ENCODE measurements at regions not wholly inside any gene's neighbourhood (a gene's known extent, or its start where the extent isn't known, plus 50 kb on each side); places are given as distances from the start of the nearest gene placed in this dataset.

GRCh38 chr13:22562116-22562515 is 618.7 kb upstream of the SGCG start:
- no peak for DNase-seq (ENCODE audit: extremely low read depth, low read depth, low spot score)

- DNase-seq (ENCODE audit: extremely low read depth, low read depth, low spot score) = no peak
These were observed 617.5 kb upstream of the SGCG start for GRCh38 chr13:22563272-22563671.

GRCh38 chr13:22569811-22570210 is 611.0 kb upstream of the SGCG start:
- no peak for DNase-seq (ENCODE audit: extremely low read depth, low read depth, low spot score)

- no peak for DNase-seq (ENCODE audit: extremely low read depth, low read depth, low spot score)
These were observed 590.9 kb upstream of the SGCG start for GRCh38 chr13:22589880-22590279.

GRCh38 chr13:22592515-22592914 is 588.3 kb upstream of the SGCG start:
- no peak for DNase-seq (ENCODE audit: extremely low read depth, low read depth, low spot score)

GRCh38 chr13:22594041-22594440 is 586.7 kb upstream of the SGCG start:
- DNase-seq (ENCODE audit: extremely low read depth, low read depth, low spot score) = no peak

GRCh38 chr13:22596171-22596863 is 584.5 kb upstream of the SGCG start:
- no peak for DNase-seq (ENCODE audit: extremely low read depth, low read depth, low spot score)

- DNase-seq (ENCODE audit: extremely low read depth, low read depth, low spot score) = no peak
These were observed 581.6 kb upstream of the SGCG start for GRCh38 chr13:22599156-22599555.

- no peak for DNase-seq (ENCODE audit: extremely low read depth, low read depth, low spot score)
These were observed 562.8 kb upstream of the SGCG start for GRCh38 chr13:22618002-22618401.

- no peak for DNase-seq (ENCODE audit: extremely low read depth, low read depth, low spot score)
These were observed 555.1 kb upstream of the SGCG start for GRCh38 chr13:22625691-22626090.

GRCh38 chr13:22629374-22629773 is 551.4 kb upstream of the SGCG start:
- no peak for DNase-seq (ENCODE audit: extremely low read depth, low read depth, low spot score)

GRCh38 chr13:22642088-22642487 is 538.7 kb upstream of the SGCG start:
- DNase-seq (ENCODE audit: extremely low read depth, low read depth, low spot score) = no peak

- no peak for DNase-seq (ENCODE audit: extremely low read depth, low read depth, low spot score)
These were observed 535.8 kb upstream of the SGCG start for GRCh38 chr13:22644941-22645340.

- no peak for DNase-seq (ENCODE audit: extremely low read depth, low read depth, low spot score)
These were observed 533.5 kb upstream of the SGCG start for GRCh38 chr13:22647156-22647850.

GRCh38 chr13:22648320-22648801 is 532.4 kb upstream of the SGCG start:
- no peak for DNase-seq (ENCODE audit: extremely low read depth, low read depth, low spot score)

- no peak for DNase-seq (ENCODE audit: extremely low read depth, low read depth, low spot score)
These were observed 528.0 kb upstream of the SGCG start for GRCh38 chr13:22652796-22653195.

- no peak for DNase-seq (ENCODE audit: extremely low read depth, low read depth, low spot score)
These were observed 526.9 kb upstream of the SGCG start for GRCh38 chr13:22653866-22654265.

- no peak for DNase-seq (ENCODE audit: extremely low read depth, low read depth, low spot score)
These were observed 525.5 kb upstream of the SGCG start for GRCh38 chr13:22655106-22655852.

- DNase-seq (ENCODE audit: extremely low read depth, low read depth, low spot score) = no peak
These were observed 518.0 kb upstream of the SGCG start for GRCh38 chr13:22662771-22663170.

- DNase-seq (ENCODE audit: extremely low read depth, low read depth, low spot score) = no peak
These were observed 515.3 kb upstream of the SGCG start for GRCh38 chr13:22665506-22665905.

GRCh38 chr13:22690756-22691155 is 490.0 kb upstream of the SGCG start:
- DNase-seq (ENCODE audit: extremely low read depth, low read depth, low spot score) = no peak

GRCh38 chr13:22693691-22694090 is 487.1 kb upstream of the SGCG start:
- no peak for DNase-seq (ENCODE audit: extremely low read depth, low read depth, low spot score)

Measured in glomerular endothelial cell (primary cell).